Panc1 (cell line): ENCODE measurements at regions not wholly inside any gene's neighbourhood (a gene's known extent, or its start where the extent isn't known, plus 50 kb on each side); places are given as distances from the start of the nearest gene placed in this dataset.

Experiments
- TF ChIP-seq, protein P1 (sequence below): fragments of 450-650 bp; IDR thresholded peaks from 2 replicates; pipeline ENCODE4 v1.5.1; 2017; ENCODE audit warnings: mild to moderate bottlenecking
- TF ChIP-seq, protein P2 (sequence below), 2 experiments: IDR thresholded peaks; 2 replicates each; pipeline ENCODE4 v1.6.1; 2011 to 2012; ENCODE audit warnings: low read depth in 2 of 2, control low read depth in 1 of 2, low read length in 1 of 2, mild to moderate bottlenecking in 1 of 2, moderate library complexity in 1 of 2; ENCODE audit not compliant: insufficient read depth in 1 of 2

DNA sequence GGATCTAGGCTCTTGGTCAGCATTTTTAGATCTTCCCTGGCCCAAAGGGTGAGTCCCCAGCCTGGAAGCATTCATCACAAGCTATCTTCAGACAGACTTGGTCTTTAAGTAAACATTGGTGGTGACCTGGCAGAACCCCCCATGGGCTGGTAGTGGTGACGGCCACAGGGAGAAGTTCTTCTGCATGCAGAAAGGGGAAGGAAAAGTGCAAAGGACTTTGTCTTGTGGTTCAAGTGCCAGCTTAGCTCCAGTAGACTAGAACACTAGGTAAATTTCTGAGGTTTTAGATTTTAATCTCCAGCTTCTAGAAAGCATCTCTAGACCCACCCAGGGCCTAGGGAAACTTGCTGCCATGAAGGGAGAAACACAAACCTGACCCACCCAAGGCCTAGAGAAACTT lies 584.0 kb downstream of the CHSY3 start:
- TF ChIP-seq, protein P1, sequence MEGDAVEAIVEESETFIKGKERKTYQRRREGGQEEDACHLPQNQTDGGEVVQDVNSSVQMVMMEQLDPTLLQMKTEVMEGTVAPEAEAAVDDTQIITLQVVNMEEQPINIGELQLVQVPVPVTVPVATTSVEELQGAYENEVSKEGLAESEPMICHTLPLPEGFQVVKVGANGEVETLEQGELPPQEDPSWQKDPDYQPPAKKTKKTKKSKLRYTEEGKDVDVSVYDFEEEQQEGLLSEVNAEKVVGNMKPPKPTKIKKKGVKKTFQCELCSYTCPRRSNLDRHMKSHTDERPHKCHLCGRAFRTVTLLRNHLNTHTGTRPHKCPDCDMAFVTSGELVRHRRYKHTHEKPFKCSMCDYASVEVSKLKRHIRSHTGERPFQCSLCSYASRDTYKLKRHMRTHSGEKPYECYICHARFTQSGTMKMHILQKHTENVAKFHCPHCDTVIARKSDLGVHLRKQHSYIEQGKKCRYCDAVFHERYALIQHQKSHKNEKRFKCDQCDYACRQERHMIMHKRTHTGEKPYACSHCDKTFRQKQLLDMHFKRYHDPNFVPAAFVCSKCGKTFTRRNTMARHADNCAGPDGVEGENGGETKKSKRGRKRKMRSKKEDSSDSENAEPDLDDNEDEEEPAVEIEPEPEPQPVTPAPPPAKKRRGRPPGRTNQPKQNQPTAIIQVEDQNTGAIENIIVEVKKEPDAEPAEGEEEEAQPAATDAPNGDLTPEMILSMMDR = no peak
- TF ChIP-seq, protein P2, sequence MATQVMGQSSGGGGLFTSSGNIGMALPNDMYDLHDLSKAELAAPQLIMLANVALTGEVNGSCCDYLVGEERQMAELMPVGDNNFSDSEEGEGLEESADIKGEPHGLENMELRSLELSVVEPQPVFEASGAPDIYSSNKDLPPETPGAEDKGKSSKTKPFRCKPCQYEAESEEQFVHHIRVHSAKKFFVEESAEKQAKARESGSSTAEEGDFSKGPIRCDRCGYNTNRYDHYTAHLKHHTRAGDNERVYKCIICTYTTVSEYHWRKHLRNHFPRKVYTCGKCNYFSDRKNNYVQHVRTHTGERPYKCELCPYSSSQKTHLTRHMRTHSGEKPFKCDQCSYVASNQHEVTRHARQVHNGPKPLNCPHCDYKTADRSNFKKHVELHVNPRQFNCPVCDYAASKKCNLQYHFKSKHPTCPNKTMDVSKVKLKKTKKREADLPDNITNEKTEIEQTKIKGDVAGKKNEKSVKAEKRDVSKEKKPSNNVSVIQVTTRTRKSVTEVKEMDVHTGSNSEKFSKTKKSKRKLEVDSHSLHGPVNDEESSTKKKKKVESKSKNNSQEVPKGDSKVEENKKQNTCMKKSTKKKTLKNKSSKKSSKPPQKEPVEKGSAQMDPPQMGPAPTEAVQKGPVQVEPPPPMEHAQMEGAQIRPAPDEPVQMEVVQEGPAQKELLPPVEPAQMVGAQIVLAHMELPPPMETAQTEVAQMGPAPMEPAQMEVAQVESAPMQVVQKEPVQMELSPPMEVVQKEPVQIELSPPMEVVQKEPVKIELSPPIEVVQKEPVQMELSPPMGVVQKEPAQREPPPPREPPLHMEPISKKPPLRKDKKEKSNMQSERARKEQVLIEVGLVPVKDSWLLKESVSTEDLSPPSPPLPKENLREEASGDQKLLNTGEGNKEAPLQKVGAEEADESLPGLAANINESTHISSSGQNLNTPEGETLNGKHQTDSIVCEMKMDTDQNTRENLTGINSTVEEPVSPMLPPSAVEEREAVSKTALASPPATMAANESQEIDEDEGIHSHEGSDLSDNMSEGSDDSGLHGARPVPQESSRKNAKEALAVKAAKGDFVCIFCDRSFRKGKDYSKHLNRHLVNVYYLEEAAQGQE (IDR thresholded peaks at IDR 0.05; ENCODE audit: insufficient read depth in 1 of 2, low read depth in 2 of 2, low read length in 1 of 2) = no peak
